Stomach (tissue), 8 donors: ENCODE measurements at regions not wholly inside any gene's neighbourhood (a gene's known extent, or its start where the extent isn't known, plus 50 kb on each side); places are given as distances from the start of the nearest gene placed in this dataset.

Source experiments
- DNase-seq, 2 donors: peaks; one replicate each; pipeline versions ENCODE4 v3.0.0 to v3.0.0-alpha.2; 2013 to 2019
- H3K27ac ChIP-seq, 5 donors: fragments of 200-600 bp in 4 of 5; sonication (generic) in 4 of 5; one replicate each; pipeline ENCODE4 v1.5.1; 2013 to 2019; ENCODE audit warnings: mild to moderate bottlenecking in 1 of 5, moderate library complexity in 1 of 5
- H3K27me3 ChIP-seq, 3 donors: fragments of 200-600 bp; sonication (generic); one replicate each; pipeline ENCODE4 v1.5.1; 2017 to 2019; ENCODE audit warnings: mixed run types in 1 of 3
- H3K36me3 ChIP-seq, 4 donors: fragments of 200-600 bp; sonication (generic); 1 replicate in 3 of 4; 2 replicates in 1 of 4; pipeline ENCODE4 v1.5.1; 2016 to 2019
- H3K4me1 ChIP-seq, 4 donors: fragments of 200-600 bp; sonication (generic); one replicate each; pipeline ENCODE4 v1.5.1; 2016 to 2019
- H3K4me3 ChIP-seq, 4 donors: fragments of 200-600 bp; sonication (generic) in 3 of 4; one replicate each; pipeline ENCODE4 v1.5.1; 2016 to 2019; ENCODE audit warnings: mild to moderate bottlenecking in 1 of 4
- H3K9me3 ChIP-seq, 4 donors: fragments of 200-600 bp; sonication (generic); one replicate each; pipeline ENCODE4 v1.5.1; 2016 to 2019
- CTCF ChIP-seq, 7 experiments: fragments of 450-650 bp in 4 of 7; fragments of 200-600 bp in 3 of 7; sonication (generic) in 3 of 7; IDR thresholded peaks; one replicate each; pipeline ENCODE4 v1.5.1; 2016 to 2019; ENCODE audit warnings: antibody characterized with exemption in 7 of 7, control low read depth in 2 of 7, mild to moderate bottlenecking in 1 of 7
- EP300 ChIP-seq: sonication (generic); formaldehyde crosslinking; IDR thresholded peaks from one replicate; pipeline ENCODE4 v1.6.1; 2017; ENCODE audit warnings: antibody characterized with exemption
- POLR2A ChIP-seq, 4 donors: fragments of 450-650 bp; IDR thresholded peaks; one replicate each; pipeline ENCODE4 v1.6.1; 2016; ENCODE audit warnings: antibody characterized with exemption in 4 of 4, control low read depth in 2 of 4, mild to moderate bottlenecking in 1 of 4, moderate library complexity in 1 of 4
- POLR2AphosphoS5 ChIP-seq, 3 donors: sonication (generic); formaldehyde crosslinking; IDR thresholded peaks; one replicate each; pipeline ENCODE4 v1.6.1; 2016; ENCODE audit warnings: antibody characterized with exemption in 3 of 3
- WGBS, 5 donors: extraction: QIAGEN DNeasy Blood & Tissue Kit in 3 of 5; methylation state at CpG; one replicate each; pipeline versions ENCODE4 v1.1.5 to v1.1.7; 2013 to 2018; 5-methylcytosine and 5-hydroxymethylcytosine counted together
- intact Hi-C: fragments of 100-400 bp; cut with DNase I; formaldehyde crosslinking; loops from one replicate; pipeline ENCODE4 v1.15.1; 2023; ENCODE audit warnings: low total_unique reads
- donor health status: healthy with polysubstance abuse.
- donor health status: Bipolar disorder and iron deficiency.
- donor health status: healthy.

- 63 to 80% (median 65%) methylated on average over 14 of the region's 14 CpGs for WGBS, 5 donors
- Histone ChIP-seq H3K27me3 (peaks cover 0 to 29% (median 0%) of the 10 kb centered on the region in 3 donors), H3K36me3 (no peaks in the 10 kb centered on the region), H3K9me3 (no peaks in the 10 kb centered on the region), H3K27ac (no peak overlapping the region), H3K4me3 (no peak overlapping the region), H3K4me1 (no peaks in the 10 kb centered on the region)
- intact Hi-C loops, result no loop called here
- DNase-seq, result no peak
- TF ChIP-seq POLR2A (IDR thresholded peaks at IDR 0.05) (no peak), EP300 (no peak), CTCF (IDR thresholded peaks at IDR 0.05) (no peak), POLR2AphosphoS5 (IDR thresholded peaks at IDR 0.05) (no peak)
These were observed 372.9 kb downstream of the PREX1 start for GRCh38 chr20:48454671-48455490.

GRCh38 chr20:48453477-48454093 lies 374.2 kb downstream of the PREX1 start:
- 84 to 93% (median 88%) methylated on average over 15 of the region's 15 CpGs for WGBS, 5 donors
- TF ChIP-seq CTCF (IDR thresholded peaks at IDR 0.05), result no peak
- no peak for TF ChIP-seq POLR2AphosphoS5 (IDR thresholded peaks at IDR 0.05)
- no peak for TF ChIP-seq POLR2A (IDR thresholded peaks at IDR 0.05)
- no peak for TF ChIP-seq EP300
- no peak overlapping the region for H3K4me3 ChIP-seq
- DNase-seq, result no peak
- H3K36me3 ChIP-seq, result no peaks in the 10 kb centered on the region
- no peaks in the 10 kb centered on the region for H3K9me3 ChIP-seq
- intact Hi-C loops, result no loop called here
- H3K4me1 ChIP-seq, result no peaks in the 10 kb centered on the region
- no peak overlapping the region for H3K27ac ChIP-seq
- peaks cover 0 to 24% (median 0%) of the 10 kb centered on the region in 3 donors for H3K27me3 ChIP-seq

GRCh38 chr20:48451401-48451800 lies 376.4 kb downstream of the PREX1 start:
- WGBS, 5 donors, result 82 to 92% (median 88%) methylated on average over 6 of the region's 6 CpGs
- H3K9me3 ChIP-seq, result no peaks in the 10 kb centered on the region
- TF ChIP-seq POLR2AphosphoS5 (IDR thresholded peaks at IDR 0.05) (no peak), CTCF (IDR thresholded peaks at IDR 0.05) (no peak), POLR2A (IDR thresholded peaks at IDR 0.05) (no peak), EP300 (no peak)
- no peak for DNase-seq
- H3K36me3 ChIP-seq, result no peaks in the 10 kb centered on the region
- no peaks in the 10 kb centered on the region for H3K4me1 ChIP-seq
- no peak overlapping the region for H3K4me3 ChIP-seq
- H3K27me3 ChIP-seq, result peaks cover 0 to 14% (median 0%) of the 10 kb centered on the region in 3 donors
- H3K27ac ChIP-seq, result no peak overlapping the region
- intact Hi-C loops, result no loop called here

GRCh38 chr20:48448666-48449600 lies 378.9 kb downstream of the PREX1 start:
- H3K36me3 ChIP-seq, result no peaks in the 10 kb centered on the region
- no peaks in the 10 kb centered on the region for H3K27me3 ChIP-seq
- no peak overlapping the region for H3K4me3 ChIP-seq
- WGBS, 5 donors, result 54 to 69% (median 68%) methylated on average over 9 to 10 of the region's 10 CpGs
- intact Hi-C loops, result no loop called here
- no peaks in the 10 kb centered on the region for H3K4me1 ChIP-seq
- no peak for TF ChIP-seq POLR2A (IDR thresholded peaks at IDR 0.05)
- no peak for TF ChIP-seq POLR2AphosphoS5 (IDR thresholded peaks at IDR 0.05)
- TF ChIP-seq EP300, result no peak
- peaks cover 0 to 14% (median 9%) of the 10 kb centered on the region in 4 donors for H3K9me3 ChIP-seq
- no peak for DNase-seq
- no peak overlapping the region for H3K27ac ChIP-seq
